Tongue (tissue), 1 donor: ENCODE measurements at regions not wholly inside any gene's neighbourhood (a gene's known extent, or its start where the extent isn't known, plus 50 kb on each side); places are given as distances from the start of the nearest gene placed in this dataset.

ENCODE experiments used
- DNase-seq: peaks from one replicate; pipeline ENCODE4 v3.0.0-alpha.2; 2015

GRCh38 chr14:104462651-104463630, 116.6 kb upstream of the C14orf180 start:
- DNase-seq, result no peak

GRCh38 chr14:104464907-104465306, 114.7 kb upstream of the C14orf180 start:
- DNase-seq, result no peak

GRCh38 chr14:104465482-104466390, 113.8 kb upstream of the C14orf180 start:
- DNase-seq, result no peak

- DNase-seq, result no peak
These were observed 112.3 kb upstream of the C14orf180 start for GRCh38 chr14:104467236-104467635.

GRCh38 chr14:104467641-104468040, 111.9 kb upstream of the C14orf180 start:
- DNase-seq, result no peak

GRCh38 chr14:104469591-104469990, 110.0 kb upstream of the C14orf180 start:
- DNase-seq, result no peak

GRCh38 chr14:104470588-104470987, 109.0 kb upstream of the C14orf180 start:
- DNase-seq, result no peak

- no peak for DNase-seq
These were observed 108.5 kb upstream of the C14orf180 start for GRCh38 chr14:104471114-104471513.

- no peak for DNase-seq
These were observed 107.5 kb upstream of the C14orf180 start for GRCh38 chr14:104472073-104472472.

- DNase-seq, result no peak
These were observed 106.9 kb upstream of the C14orf180 start for GRCh38 chr14:104472536-104473243.

- no peak for DNase-seq
These were observed 106.4 kb upstream of the C14orf180 start for GRCh38 chr14:104473244-104473565.

- DNase-seq, result peak; percentile 1
These were observed 105.7 kb upstream of the C14orf180 start for GRCh38 chr14:104473649-104474494.

GRCh38 chr14:104474495-104475213, 104.9 kb upstream of the C14orf180 start:
- peak; percentile 1 for DNase-seq

- no peak for DNase-seq
These were observed 104.3 kb upstream of the C14orf180 start for GRCh38 chr14:104475256-104475655.

- DNase-seq, result no peak
These were observed 103.8 kb upstream of the C14orf180 start for GRCh38 chr14:104475802-104476201.

GRCh38 chr14:104476437-104476836, 103.1 kb upstream of the C14orf180 start:
- no peak for DNase-seq

- DNase-seq, result no peak
These were observed 102.4 kb upstream of the C14orf180 start for GRCh38 chr14:104477117-104477623.

GRCh38 chr14:104477666-104478380, 101.7 kb upstream of the C14orf180 start:
- DNase-seq, result no peak

GRCh38 chr14:104478656-104479055, 100.9 kb upstream of the C14orf180 start:
- peak; percentile 2 for DNase-seq

- DNase-seq, result no peak
These were observed 99.7 kb upstream of the C14orf180 start for GRCh38 chr14:104479901-104480300.
